LNCaP clone FGC (cell line): ENCODE measurements at regions not wholly inside any gene's neighbourhood (a gene's known extent, or its start where the extent isn't known, plus 50 kb on each side); places are given as distances from the start of the nearest gene placed in this dataset.

Experiments
- DNase-seq: peaks from one replicate; pipeline ENCODE4 v3.0.0-alpha.2; 2011; ENCODE audit warnings: low read depth
- H3K4me3 ChIP-seq: 2 replicates; pipeline ENCODE4 v1.5.1; 2011; ENCODE audit warnings: mild to moderate bottlenecking, low read depth, low read length, control low read depth
- TF ChIP-seq, protein P1 (sequence below): IDR thresholded peaks from 2 replicates; pipeline ENCODE4 v1.5.1; 2012; ENCODE audit warnings: mild to moderate bottlenecking; ENCODE audit not compliant: control insufficient read depth, insufficient read depth; ENCODE audit errors: extremely low read depth

DNA sequence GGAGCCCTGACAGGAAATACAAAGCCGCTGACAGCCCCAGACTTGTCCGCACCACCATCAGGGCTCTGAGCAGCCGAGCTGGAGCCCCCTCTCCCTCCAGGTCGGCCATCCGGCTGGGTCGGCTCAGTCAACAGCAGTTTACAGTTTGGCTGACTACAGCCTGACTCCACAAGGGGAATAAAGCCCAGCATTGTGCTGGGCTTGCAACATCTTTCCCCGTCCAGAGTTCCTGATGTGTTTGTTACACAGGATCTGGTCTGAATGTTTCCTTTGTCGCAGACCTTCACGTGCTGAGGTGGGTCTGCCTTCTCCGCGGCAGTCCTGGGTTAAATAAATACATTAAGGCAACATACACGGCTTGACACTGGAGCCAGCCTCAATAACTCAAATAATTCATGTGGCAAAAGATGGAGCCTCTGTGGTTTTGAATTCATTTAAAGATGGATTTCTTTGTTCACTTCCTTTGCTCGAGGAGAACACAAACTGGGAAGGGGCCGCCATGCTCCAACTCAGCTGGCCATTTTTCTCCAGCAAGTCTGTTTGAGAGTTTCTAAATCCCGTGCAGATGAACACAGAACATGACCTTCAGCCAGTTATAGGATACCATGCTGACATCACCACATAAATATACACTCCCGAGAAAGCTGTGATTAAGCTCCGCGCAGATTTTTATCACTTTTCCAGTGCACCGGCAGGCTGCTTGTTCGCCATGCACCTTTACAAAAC lies 192.1 kb downstream of the WDR11 start:
- no peak for DNase-seq
- TF ChIP-seq, protein P1, sequence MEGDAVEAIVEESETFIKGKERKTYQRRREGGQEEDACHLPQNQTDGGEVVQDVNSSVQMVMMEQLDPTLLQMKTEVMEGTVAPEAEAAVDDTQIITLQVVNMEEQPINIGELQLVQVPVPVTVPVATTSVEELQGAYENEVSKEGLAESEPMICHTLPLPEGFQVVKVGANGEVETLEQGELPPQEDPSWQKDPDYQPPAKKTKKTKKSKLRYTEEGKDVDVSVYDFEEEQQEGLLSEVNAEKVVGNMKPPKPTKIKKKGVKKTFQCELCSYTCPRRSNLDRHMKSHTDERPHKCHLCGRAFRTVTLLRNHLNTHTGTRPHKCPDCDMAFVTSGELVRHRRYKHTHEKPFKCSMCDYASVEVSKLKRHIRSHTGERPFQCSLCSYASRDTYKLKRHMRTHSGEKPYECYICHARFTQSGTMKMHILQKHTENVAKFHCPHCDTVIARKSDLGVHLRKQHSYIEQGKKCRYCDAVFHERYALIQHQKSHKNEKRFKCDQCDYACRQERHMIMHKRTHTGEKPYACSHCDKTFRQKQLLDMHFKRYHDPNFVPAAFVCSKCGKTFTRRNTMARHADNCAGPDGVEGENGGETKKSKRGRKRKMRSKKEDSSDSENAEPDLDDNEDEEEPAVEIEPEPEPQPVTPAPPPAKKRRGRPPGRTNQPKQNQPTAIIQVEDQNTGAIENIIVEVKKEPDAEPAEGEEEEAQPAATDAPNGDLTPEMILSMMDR, result no peak
- H3K4me3 ChIP-seq, result no peak overlapping the region

DNA sequence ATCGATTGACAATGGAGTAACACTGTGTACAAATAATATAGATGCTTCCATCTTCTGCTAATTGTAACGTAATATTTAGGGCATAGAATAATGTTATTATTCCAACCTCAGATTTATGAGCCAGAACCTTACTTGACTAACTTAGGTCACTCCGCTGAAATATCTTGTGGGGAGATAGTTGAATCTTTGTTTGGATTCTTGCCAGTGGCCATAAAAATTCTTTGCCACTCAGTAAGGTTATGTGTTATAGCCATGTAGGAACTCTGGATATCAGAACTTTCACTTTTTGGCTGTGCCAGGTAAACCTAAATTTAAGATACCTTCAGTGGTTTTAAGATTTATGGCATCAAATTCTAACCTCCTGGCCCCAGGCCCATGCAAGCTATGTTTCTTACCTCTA lies 197.6 kb downstream of the WDR11 start:
- TF ChIP-seq, protein P1, result no peak
- H3K4me3 ChIP-seq, result no peak overlapping the region
- DNase-seq, result no peak

DNA sequence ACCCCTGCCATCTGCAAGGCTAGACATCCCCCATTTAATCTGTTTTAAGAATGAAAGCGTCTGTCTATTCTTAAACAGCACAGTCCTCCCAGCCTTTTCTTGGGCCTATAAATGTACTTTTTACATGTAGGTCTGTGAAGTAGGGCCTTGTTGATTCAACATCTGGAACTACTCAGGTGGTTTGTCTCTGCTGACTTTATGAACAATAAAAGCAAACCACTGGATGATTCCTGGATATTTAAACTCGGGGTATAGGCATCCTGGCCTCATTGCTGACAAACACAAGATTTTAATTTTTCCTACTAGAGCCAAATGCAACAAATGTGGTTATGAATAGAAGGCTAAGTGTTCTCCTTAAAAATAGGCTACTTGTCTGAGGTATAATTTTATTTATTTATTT lies 198.3 kb downstream of the WDR11 start:
- no peak overlapping the region for H3K4me3 ChIP-seq
- DNase-seq, result no peak
- TF ChIP-seq, protein P1, result no peak

DNA sequence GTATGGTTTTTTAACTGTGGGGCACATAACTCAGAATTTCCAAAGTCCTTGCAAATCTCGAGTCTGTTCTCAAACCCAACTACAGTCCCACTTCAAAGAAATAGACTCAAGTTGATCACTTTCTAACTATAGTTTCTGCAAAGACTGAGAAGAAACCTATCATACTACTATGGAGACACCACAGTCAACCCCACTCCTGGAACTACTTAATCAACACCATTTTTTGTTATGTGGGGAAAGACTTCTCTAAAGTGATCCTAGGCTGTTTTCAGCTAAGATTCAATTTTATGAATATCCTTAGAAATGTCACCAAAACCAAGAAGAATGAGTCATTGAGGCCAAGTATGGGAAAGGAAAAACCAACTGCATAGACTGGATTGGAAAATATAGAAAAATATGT lies 198.8 kb downstream of the WDR11 start:
- no peak overlapping the region for H3K4me3 ChIP-seq
- no peak for DNase-seq
- TF ChIP-seq, protein P1, result no peak

DNA sequence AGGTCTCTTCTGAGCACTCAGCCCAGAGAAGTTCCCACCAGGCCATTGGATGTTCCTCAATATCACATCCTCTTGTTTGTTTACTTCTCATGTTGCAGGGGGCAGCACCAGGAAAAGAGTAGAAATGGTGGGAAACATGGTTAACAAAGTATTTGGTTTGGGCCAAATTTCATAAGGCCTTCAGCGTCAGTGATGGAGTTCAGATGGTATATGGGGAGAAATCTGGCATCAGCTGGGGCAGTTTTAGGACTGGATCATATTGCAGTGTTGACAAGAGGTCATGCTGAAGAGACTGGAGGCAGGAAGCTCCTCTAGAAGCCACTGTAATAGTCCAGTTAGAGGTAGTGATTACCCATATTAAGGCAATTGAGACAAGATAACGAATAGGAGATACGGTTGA lies 200.0 kb downstream of the WDR11 start:
- no peak for DNase-seq
- TF ChIP-seq, protein P1, result no peak
- H3K4me3 ChIP-seq, result no peak overlapping the region

DNA sequence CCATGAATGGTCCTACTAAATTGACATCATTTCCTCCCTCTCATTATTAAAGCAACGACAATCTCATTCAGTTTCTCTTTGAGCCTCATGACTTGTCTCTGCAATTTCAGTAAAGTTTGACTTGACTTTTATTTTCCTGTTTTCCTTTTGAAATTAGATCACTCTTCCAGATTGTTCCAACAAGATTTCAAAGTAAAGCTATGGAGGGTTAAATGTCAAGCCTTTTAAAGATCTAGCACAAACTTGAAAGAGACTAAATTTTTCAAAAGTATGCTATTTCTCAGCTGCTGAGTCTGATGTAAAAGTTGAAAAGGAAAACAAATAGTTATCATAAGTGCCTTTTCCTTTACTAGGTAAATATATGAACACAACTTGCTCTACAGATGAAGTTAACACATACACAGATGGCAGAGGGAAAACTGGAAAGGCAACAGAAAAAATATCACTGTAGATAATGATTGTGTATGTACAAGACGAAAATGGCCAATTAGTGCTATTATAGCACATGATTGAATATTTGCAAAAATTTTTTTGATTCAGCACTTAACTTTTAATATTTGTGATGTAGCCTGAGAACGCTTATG lies 200.6 kb downstream of the WDR11 start:
- no peak overlapping the region for H3K4me3 ChIP-seq
- no peak for DNase-seq
- TF ChIP-seq, protein P1, result no peak

DNA sequence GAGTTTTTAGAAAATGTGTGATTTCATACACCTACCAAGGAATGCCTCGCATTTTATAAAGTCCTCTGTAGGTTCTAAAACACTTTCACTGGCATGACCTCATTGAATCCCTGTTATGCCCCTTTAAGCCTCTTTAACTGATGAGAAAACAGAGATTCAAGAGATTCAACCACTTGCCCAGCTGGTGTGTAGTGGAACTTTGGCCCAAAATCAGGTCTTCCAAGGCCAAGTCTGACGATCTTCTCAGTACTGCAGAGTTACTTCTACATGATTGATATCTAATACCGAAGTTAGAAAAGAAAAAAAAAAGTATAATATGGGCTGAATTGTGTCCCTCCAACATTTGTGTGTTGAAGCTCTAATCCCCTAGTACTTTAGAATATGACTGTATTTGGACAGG lies 202.0 kb downstream of the WDR11 start:
- H3K4me3 ChIP-seq, result no peak overlapping the region
- TF ChIP-seq, protein P1, result no peak
- no peak for DNase-seq
